Middle frontal gyrus (tissue), 1 donor: ENCODE measurements at regions not wholly inside any gene's neighbourhood (a gene's known extent, or its start where the extent isn't known, plus 50 kb on each side); places are given as distances from the start of the nearest gene placed in this dataset.
"Not testable (repeated sequence)": the region's sequence is repeated elsewhere in the genome, so short reads cannot be mapped to it uniquely, and the experiment has no call there.

Experiments
- DNase-seq: peaks from one replicate; pipeline ENCODE4 v3.0.0-alpha.2; 2015; ENCODE audit warnings: low spot score; ENCODE audit errors: extremely low spot score

DNA sequence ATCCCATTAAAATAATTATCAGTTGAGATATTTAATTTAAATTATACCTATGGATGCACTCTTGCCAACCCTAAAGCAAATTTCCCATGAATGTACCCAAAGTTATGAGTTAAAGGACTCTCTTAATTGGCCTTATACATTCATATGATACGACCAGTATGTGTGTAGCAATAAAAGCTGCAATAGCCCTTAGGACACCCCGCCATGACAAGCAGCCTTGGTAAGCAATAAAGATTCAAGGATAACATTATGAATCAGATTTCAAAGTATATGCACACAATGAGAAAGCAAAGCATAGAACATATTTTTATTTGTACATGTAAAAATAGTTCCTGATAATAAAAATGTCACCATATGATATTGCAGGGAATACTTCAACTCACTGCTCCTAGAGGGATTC lies 1699.3 kb upstream of the CDH9 start:
- DNase-seq = no peak

DNA sequence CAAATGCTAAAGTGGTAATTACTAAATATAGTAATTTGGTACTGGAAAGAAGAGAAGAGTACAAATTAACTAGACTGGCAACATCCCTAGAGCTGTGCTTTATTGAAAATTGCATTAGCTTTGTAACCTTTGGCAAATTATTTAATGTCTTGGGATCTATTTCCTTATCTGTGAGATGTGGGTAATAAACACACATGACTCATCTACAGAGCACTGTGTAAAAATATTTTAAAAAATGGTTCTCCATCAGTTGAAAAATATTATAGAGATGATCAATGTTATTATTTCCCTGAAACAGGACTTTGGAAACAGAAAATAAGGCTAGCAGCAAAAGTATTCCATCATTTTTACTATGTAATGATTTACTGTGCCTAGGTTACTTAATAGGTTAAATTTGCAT lies 1698.8 kb upstream of the CDH9 start:
- no peak for DNase-seq

DNA sequence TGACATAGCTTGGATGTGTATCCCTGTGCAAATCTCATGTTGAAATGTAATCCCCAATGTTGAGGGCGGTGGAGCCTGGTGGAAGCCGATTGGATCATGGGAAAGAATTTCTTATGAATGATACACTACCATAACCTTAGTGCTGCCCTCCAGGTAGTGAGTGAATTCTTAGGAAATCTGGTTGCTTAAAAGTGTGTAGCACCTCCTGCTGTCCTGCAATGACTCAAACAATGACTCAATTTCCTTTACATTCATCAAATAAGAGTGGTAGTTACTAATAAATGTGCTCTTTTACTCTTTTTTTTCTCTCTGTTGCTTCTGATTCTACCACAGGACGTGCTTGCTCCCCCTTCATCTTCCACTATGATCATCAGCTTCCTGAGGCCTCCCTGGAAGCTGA lies 1696.0 kb upstream of the CDH9 start:
- DNase-seq = no peak

DNA sequence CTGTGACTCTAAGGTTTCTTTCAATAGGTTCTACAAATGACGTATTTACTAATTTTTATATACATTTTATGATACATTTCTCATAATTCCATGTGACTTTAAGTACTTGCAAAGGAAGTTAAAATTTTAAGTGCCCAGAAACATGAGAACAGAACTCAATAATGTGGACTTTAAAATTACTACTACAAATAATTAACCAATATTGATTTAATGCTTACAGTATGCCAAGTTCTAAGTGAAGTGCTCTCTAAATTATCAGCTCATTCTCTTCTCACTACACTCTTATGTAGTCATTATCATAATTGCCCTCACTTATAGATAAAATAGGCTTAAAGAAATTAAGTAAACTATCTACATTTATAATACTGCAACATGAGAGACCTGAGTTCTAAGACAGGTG lies 1690.7 kb upstream of the CDH9 start:
- no peak for DNase-seq

DNA sequence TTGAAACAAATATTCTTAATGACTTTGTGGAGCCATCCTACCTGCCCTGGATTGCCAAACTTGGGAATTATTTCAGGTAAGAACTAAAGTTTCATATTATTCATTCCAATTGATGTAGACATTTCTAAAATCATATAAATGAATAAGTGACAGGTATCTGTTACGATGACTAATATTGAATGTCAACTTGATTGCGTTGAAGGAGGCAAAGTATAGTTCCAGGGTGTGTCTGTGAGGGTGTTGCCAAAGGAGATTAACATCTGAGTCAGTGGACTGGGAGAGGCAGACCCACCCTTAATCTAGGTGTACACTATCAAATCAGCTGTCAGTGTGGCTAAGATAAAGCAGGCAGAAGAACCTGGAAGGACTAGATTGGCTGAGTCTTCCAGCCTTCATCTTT lies 1688.4 kb upstream of the CDH9 start:
- DNase-seq = no peak

DNA sequence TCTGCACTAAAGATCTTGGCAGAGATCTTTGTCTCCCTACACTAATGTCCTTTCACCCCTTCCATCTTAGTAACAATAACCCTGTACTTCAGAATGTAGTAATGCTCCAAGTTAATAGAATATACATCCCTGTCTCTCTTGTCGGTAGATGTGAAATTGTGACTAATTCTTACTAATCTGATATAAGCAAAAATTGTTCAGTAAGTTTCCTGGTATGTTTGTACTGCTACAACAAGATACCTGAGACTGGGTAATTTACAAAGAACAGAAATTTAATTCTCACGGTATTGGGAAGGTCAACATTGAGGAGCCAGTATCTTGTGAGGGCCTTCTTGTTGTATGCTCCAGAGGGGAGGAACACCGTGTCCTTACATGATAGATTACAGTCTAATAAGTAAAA lies 1686.6 kb upstream of the CDH9 start:
- DNase-seq = no peak

DNA sequence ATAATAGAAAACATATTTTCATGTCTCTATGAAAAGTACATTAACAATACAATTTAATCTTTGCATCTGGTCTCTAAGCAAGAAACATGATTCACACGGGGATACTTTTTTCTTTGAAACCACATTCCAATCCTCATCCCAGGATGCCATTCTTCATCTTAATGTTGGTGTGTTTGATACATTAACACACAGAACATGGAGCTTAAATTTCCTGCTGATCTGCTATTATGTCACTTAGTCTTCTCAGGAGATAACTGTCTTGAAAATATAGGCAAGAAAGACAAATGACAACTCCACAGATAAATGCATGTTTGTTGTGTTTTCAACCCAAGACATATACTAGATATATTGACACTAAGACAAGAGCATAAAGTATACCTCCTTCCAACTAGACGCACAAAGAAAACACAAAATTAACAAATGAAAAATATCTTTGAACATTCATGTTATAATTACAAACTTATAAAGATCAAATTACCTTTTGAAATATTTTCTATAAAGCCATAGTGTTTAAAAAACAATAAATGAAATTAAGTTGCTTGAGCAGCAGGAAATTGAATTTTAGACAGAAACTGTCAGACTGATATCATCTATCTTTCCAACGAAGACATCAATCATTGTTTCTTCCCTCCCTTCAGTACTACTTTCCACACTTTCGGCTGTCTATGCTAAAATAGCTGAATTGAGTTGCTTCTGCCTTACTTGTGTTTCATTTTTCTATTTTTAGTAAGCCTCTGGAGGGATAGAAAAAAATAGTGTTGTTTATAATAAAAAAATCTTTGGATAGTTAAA lies 1676.7 kb upstream of the CDH9 start:
- no peak for DNase-seq

DNA sequence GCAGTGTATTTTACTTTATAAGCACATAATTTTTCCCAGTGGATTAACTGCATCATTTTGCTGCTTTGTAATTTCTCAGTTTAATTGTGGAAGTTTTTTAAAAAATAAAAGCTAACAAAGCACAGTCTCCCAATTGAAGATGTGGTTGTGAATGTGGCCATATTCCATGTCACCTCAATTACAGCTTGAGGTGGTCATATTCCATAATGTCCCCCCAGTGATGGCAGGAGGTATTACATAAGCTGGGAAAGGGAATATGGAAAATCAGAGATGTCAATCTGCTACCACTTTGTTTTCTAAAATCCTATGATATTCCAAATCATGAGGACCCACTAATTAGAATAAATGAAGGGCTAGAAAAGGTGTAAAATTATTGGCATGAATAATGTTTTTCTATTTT lies 1672.0 kb upstream of the CDH9 start:
- no peak for DNase-seq

DNA sequence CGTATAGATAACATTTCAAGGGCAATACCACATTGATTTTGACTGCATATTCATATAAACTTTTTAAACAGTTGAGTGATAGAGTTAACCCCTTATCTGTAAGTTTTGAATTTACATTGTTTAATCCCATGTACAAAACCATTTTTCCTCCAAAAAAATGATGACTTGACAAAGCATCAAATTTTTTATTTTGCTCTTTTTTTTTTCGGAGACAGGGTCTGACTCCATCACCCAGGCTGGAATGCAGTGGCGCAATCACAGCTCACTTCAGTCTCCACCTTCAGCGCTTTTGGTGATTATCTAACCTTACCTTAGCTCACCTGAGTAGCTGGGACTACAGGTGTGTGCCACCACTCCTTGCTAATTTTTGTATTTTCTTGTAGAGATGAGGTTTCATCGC lies 1670.1 kb upstream of the CDH9 start:
- no peak for DNase-seq

DNA sequence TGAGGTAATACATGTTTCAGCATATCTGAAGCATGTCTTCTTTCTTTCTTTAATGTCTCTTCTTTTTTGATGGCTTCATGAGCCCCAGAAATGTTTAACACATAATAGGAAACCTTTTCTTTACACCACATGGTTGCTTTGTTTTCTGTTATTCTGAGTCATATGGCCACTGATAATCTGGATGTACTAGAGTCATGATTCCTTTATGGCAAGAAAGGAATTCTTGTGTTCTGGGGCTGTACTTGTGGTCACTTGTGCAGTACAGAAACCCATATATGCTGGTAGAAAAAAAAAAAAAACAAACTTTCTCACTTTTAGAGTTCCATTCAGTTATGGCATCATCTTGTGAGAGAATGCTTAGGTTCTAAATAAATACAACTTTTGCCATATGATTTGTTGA lies 1669.3 kb upstream of the CDH9 start:
- no peak for DNase-seq

DNA sequence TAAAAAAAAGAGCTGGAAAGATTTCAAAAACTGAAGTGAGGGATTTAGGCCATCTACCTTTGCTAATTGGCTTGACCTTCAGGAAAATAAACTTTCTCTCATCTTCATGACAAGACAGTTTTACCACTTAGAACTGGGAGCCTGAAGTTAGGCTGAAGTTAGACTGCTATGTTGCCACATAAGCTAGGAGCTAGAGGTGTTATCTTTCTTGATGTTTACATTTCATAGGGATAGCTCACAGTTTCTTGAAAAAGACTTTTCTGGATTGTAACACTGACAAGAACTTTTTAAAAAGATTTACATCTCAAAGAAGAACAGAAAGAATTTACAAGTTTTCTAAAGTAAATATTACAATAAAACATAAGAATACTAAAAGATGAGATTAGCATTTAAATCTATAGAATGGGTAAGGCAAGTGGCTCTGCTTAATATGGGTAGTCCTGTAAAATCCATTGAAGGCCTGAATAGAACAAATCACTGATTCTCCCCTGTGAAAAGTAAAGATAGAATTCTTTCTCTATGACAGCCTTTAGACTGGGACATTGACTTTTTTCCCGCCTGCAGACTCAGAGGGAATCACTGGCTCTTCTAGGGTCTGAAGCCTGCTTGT lies 1665.4 kb upstream of the CDH9 start:
- no peak for DNase-seq

DNA sequence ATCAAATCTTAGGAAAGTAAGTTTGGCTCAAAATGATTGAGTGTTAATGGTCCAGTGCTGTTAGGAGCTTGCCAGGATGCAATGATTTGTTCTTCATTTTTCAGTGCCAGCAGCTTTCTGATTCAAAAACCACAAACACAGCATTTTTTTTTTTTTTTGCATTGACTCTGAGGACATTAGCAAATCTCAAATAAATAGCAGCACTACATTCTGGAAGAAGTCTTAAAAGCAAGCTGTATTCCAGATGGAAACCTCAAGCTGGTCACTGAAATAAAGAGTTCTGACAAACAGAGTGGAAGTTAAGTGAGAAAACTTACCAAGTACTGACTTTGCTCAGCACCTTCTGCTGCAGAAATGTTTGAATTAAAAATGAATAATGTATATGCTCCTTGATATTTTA lies 1653.1 kb upstream of the CDH9 start:
- no peak for DNase-seq

DNA sequence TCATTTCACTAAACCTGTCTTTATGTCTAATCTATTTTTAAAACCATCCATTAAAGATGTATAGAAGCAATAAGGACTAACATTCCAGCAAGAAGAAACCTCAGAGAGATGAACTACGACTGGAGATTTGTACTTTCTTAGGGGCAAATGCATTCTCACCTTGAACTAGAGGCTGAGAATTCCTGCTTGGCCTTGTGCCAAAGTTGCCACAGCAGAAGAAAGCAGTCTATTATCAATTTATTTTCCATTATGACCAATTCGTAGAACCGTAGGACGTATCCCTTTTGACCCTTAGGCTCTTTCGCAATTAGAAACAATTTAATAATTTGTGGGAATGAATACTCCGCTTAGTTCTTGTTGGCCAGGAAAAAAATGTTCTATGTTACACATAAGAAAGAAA lies 1647.4 kb upstream of the CDH9 start:
- DNase-seq = no peak

DNA sequence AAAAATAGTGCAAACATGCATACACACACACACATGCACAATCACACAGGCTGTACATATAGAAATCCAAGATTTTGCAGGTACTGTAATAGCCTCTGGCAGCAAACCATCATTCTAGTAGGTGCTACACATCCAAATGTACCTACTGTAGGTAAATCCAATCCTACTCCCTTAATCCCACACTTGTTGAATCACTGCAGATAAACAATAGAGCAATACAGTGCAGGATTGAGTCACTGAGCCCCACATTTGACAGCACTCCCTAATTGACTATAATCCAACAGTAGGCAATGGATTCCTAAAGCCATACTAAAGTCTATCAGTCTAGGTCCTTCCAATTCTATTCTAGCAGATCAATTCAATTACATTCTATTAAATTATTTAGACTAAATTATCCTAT lies 1640.5 kb upstream of the CDH9 start:
- no peak for DNase-seq

DNA sequence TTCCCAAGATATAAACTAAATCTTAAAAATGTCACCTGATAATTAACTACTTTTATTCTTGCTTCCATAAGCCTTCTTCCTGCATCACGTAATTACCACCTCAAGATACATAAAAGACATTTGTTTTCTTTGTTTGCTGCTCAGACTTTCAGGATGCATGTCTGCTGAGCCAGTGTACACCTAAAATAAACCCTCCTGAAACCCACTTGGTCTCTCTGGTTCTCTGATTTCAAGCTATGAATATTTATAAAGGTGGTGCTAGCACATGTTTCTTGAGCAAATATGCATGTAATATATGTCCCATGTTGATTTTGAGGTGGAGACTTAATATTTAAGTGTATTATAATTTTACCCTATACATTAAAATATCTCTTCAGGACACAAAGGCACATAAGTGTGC lies 1627.7 kb upstream of the CDH9 start:
- DNase-seq = no peak

DNA sequence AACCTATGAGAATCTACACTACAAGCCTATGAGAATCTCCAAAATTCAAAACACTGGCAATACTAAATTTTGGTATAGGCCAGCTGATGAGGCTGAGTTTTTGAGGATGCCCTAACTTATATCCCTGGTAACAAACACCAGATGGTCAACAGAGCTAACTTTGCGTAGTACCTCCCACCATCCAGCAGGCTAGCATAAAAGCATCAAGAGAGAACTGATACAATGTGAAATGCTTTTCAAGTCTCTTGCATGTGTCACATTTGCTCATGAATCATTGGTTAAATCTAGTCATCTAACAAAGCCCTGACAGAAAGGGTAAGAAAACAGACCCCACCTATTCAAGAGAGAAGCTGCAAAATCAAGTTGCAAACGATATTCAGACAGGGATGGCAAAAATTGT lies 1609.7 kb upstream of the CDH9 start:
- DNase-seq = no peak

DNA sequence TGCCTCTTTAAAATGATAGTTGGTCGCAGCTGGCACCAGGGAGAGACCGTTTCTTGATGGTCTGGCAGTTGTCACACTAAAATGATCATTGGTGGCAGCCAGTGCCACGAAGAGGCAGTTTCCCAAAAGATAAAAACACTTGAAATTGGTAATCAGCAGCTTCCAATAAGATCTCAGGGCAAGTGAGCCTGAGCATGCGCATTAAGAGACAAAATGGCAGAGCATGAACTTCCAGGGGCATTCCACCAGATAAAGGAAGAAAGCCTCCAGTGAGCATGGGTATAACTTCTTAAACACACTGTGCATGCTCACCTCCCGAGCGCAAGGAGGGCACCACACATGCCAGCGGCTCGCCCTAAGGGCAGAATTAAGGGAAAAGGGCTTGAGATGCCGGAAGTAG lies 1594.2 kb upstream of the CDH9 start:
- DNase-seq = no peak

DNA sequence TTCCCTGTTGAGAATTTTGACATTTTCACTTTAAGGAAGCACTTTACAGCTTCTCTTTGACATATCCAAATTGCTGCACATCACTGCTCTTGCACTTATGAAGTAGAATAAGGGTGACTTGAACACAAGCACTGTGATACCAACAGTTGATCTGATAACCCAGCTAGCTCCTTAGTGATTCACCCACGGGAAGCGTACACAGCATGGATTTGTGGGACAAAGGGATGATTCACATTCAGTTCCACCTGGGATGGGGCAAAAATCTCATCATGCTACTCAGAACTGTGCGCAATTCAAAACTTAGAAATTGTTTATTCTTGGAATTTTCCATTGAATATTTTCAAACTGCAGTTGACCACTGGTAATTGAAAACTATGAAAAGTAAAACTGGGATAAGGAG lies 1565.5 kb upstream of the CDH9 start:
- DNase-seq = no peak

DNA sequence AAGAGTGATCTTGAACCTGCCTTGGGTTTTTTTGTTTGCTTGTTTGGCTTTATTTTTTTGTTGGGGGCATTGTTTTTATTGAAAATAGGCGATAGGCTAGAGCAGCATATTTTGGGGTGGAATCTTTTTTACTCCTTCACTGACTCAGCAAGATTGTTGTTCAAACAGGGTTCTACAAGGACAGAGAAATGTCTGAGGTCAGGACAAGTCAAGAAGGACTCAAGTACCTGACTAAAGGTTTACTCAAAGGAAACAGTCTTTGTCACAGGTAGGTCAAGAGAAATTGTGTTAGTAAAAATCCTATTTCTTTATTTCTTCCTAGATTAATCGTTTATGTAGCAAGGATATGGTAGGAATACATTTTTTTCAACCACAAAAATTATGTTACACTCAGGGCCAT lies 1564.0 kb upstream of the CDH9 start:
- no peak for DNase-seq

DNA sequence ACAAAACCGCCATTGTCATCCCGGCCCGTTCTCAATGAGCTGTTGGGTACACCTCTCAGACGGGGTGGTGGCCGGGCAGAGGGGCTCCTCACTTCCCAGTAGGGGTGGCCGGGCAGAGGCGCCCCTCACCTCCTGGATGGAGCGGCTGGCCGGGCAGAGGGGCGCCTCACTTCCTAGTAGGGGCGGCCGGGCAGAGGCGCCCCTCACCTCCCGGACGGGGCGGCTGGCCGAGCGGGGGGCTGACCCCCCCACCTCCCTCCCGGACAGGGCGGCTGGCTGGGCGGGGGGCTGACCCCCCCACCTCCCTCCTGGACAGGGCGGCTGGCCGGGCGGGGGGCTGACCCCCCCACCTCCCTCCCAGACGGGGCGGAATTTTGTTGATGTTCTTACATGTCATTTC lies 1558.3 kb upstream of the CDH9 start:
- not testable (repeated sequence) for DNase-seq

DNA sequence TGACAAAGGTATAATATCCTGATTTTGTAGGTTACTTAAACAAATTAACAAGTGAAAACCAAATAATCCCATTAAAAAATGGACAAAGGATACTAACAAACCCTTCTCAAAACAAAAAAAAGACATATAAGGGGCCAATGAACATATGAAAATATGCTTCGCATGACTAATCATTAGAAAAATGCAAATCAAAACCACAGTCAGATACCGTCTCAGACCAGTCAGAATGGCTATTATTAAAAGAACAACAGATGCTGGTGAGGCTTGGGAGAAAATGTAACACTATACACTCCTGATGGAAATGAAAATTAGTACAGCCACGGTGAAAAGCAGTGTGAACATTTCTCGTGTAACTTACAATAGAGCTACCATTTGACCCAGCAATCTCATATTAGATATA lies 1542.2 kb upstream of the CDH9 start:
- no peak for DNase-seq

DNA sequence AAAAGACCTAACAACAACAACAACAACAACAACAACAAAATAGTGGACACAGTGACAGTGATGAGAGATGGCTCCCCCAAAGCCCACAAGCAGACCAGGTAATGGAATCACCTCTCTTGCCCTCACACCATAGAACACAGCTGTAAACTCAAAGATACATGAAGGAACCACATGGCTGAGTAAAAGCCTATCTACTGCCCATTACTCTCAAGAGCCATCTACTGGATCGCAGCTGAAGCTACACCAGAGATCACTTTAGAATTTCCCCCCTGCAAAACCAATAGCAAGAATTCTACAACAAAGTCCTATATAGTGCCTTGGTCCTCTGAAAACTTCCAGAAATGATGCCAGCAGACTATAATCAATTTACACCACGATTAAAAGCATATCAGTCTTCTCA lies 1537.6 kb upstream of the CDH9 start:
- no peak for DNase-seq

DNA sequence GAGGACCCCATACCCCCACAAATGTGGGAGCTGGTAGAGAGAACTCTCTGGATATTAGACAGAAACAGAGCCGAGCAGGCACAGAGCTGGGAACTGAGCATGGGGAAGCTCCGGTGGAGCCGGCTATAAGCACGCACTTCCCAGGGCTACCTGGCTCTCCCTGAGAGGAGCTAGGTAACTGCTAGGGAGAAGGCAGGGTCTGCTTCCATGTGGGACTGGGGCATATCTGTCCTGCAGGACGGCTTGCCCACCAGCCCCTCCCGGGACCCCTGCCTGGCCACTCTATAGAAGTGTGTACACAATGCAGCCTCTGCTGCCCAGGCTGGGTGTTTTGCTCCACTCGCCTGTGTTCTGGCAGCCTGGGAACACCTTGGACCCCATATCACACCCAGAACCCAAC lies 1537.0 kb upstream of the CDH9 start:
- no peak for DNase-seq
